ENCODE measurements at regions not wholly inside any gene's neighbourhood (a gene's known extent, or its start where the extent isn't known, plus 50 kb on each side); places are given as distances from the start of the nearest gene placed in this dataset.

GRCh38 chr7:106165337-106165736 lies 53.2 kb upstream of the SYPL1 start:
- no peak for DNase-seq

DNA sequence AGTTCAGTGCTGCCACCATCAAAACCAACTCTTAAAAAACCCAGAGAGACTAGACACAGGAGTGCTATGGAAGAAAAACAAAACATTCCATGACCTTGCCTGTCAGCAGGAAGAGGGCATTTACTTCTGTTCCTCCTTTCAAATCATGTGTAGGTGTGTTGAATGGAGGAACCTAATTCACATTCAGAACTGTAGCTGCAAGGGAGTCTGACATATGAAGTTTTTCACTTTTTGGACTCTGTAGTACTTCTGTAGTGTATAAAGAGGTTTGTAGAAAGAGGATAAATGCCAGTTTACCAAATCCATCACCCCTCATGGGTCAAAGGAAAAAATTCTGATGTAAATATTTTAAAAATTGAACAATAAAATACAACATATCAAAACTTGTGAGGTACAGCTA lies 51.1 kb upstream of the SYPL1 start:
- no peak for DNase-seq
